Upper lobe of left lung (tissue), 4 donors: ENCODE measurements at regions not wholly inside any gene's neighbourhood (a gene's known extent, or its start where the extent isn't known, plus 50 kb on each side); places are given as distances from the start of the nearest gene placed in this dataset.

Experiments used
- CTCF ChIP-seq, 6 experiments: fragments of 450-650 bp in 4 of 6; fragments of 200-600 bp in 2 of 6; sonication (generic) in 2 of 6; IDR thresholded peaks; one replicate each; pipeline ENCODE4 v1.5.1; 2016 to 2019; ENCODE audit warnings: antibody characterized with exemption in 6 of 6
- POLR2A ChIP-seq, 4 donors: fragments of 450-650 bp; IDR thresholded peaks; one replicate each; pipeline ENCODE4 v1.5.1; 2016 to 2017; ENCODE audit warnings: antibody characterized with exemption in 4 of 4, mild to moderate bottlenecking in 2 of 4

- no peak for TF ChIP-seq CTCF (IDR thresholded peaks at IDR 0.05)
- no peak for TF ChIP-seq POLR2A (IDR thresholded peaks at IDR 0.05)
Measured at GRCh38 chr16:66155933-66156332, 210.6 kb upstream of the CDH5 start.
